DOHH2 (cell line): ENCODE measurements at regions not wholly inside any gene's neighbourhood (a gene's known extent, or its start where the extent isn't known, plus 50 kb on each side); places are given as distances from the start of the nearest gene placed in this dataset.

Source experiments
- CTCF ChIP-seq: fragments of 200-600 bp; sonication (generic); IDR thresholded peaks from one replicate; pipeline ENCODE4 v1.5.1; 2014; ENCODE audit warnings: antibody characterized with exemption, mild to moderate bottlenecking, low read depth, low read length; ENCODE audit not compliant: poor library complexity, severe bottlenecking
- EZH2phosphoT487 ChIP-seq: fragments of 200-600 bp; sonication (generic); IDR thresholded peaks from 2 replicates; pipeline ENCODE4 v1.6.1; 2017; ENCODE audit warnings: borderline replicate concordance, mild to moderate bottlenecking, antibody characterized with exemption, low read length, moderate library complexity, mixed read lengths

GRCh38 chr15:50821476-50821875 is 56.0 kb upstream of the SPPL2A start:
- no peak for TF ChIP-seq CTCF
- no peak for TF ChIP-seq EZH2phosphoT487
